ENCODE measurements at regions not wholly inside any gene's neighbourhood (a gene's known extent, or its start where the extent isn't known, plus 50 kb on each side); places are given as distances from the start of the nearest gene placed in this dataset.

GRCh38 chr13:65965501-65965900 lies 1264.6 kb downstream of the PCDH9 start:
- H3K27ac ChIP-seq: no peak overlapping the region
- H3K9me3 ChIP-seq: no peaks in the 10 kb centered on the region
- no peaks in the 10 kb centered on the region for H3K27me3 ChIP-seq
- WGBS: 76% methylated on average over 2 of the region's 2 CpGs
- no peaks in the 10 kb centered on the region for H3K36me3 ChIP-seq
- no peak overlapping the region for H3K4me3 ChIP-seq
- TF ChIP-seq POLR2A (IDR thresholded peaks at IDR 0.05) (no peak), POLR2AphosphoS5 (IDR thresholded peaks at IDR 0.05) (no peak), EP300 (IDR thresholded peaks at IDR 0.05) (no peak)
- TF ChIP-seq, protein P1, sequence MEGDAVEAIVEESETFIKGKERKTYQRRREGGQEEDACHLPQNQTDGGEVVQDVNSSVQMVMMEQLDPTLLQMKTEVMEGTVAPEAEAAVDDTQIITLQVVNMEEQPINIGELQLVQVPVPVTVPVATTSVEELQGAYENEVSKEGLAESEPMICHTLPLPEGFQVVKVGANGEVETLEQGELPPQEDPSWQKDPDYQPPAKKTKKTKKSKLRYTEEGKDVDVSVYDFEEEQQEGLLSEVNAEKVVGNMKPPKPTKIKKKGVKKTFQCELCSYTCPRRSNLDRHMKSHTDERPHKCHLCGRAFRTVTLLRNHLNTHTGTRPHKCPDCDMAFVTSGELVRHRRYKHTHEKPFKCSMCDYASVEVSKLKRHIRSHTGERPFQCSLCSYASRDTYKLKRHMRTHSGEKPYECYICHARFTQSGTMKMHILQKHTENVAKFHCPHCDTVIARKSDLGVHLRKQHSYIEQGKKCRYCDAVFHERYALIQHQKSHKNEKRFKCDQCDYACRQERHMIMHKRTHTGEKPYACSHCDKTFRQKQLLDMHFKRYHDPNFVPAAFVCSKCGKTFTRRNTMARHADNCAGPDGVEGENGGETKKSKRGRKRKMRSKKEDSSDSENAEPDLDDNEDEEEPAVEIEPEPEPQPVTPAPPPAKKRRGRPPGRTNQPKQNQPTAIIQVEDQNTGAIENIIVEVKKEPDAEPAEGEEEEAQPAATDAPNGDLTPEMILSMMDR (IDR thresholded peaks at IDR 0.05): no peak
- no peaks in the 10 kb centered on the region for H3K4me1 ChIP-seq
- DNase-seq (ENCODE audit: low spot score in 2 of 2): no peak

DNA sequence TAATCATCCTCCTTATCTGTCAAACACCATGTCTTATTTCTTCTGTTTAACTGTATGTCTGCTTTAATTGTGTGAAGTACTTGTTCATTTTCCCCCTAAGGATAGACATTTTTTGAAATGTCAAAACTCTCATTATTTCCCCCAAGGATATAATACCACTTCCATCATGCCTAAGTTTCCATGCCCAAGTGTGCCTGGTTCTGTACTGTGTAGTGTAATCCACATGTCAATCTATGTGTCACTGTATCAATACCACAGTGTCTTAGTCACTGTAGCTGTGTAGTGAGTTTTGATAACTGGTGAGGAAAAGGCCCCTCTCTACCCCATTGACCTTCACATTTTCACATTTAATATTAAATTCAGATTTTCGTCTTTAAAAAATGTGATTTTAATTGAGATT lies 1265.5 kb downstream of the PCDH9 start:
- 85% methylated on average over 1 of the region's 1 CpG for WGBS
- DNase-seq (ENCODE audit: low spot score in 2 of 2): no peak
- Histone ChIP-seq H3K27me3 (no peaks in the 10 kb centered on the region), H3K36me3 (no peaks in the 10 kb centered on the region), H3K4me1 (no peaks in the 10 kb centered on the region), H3K9me3 (no peaks in the 10 kb centered on the region), H3K27ac (no peak overlapping the region), H3K4me3 (no peak overlapping the region)
- TF ChIP-seq EP300 (IDR thresholded peaks at IDR 0.05) (no peak), POLR2AphosphoS5 (IDR thresholded peaks at IDR 0.05) (no peak), POLR2A (IDR thresholded peaks at IDR 0.05) (no peak)
- TF ChIP-seq, protein P1 (IDR thresholded peaks at IDR 0.05): no peak

GRCh38 chr13:65959305-65959704 lies 1270.8 kb downstream of the PCDH9 start:
- no peaks in the 10 kb centered on the region for H3K4me1 ChIP-seq
- no peaks in the 10 kb centered on the region for H3K9me3 ChIP-seq
- TF ChIP-seq, protein P1 (IDR thresholded peaks at IDR 0.05): no peak
- TF ChIP-seq EP300 (IDR thresholded peaks at IDR 0.05) (no peak), POLR2AphosphoS5 (IDR thresholded peaks at IDR 0.05) (no peak), POLR2A (IDR thresholded peaks at IDR 0.05) (no peak)
- no peak overlapping the region for H3K27ac ChIP-seq
- no peak overlapping the region for H3K4me3 ChIP-seq
- H3K27me3 ChIP-seq: no peaks in the 10 kb centered on the region
- 67% methylated on average over 2 of the region's 2 CpGs for WGBS
- no peaks in the 10 kb centered on the region for H3K36me3 ChIP-seq
- no peak for DNase-seq (ENCODE audit: low spot score in 2 of 2)

DNA sequence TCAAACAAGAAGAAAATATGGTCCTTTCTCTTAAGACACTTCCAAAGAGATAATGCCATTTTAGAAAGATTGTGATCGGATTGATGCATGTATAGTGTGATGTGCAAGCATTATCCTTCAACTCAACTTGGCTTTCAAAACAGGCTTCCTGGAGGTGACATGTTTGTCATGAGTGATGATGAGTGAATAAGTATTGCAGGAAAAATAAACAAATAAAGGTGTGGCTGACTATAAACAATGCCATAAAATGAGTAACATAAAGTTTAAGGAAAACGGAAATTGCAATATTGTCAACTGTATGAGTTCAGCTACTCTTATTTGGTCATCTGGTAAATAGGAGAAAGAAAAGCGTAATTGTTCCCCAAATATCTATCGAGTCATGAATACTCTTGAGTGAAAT lies 1283.7 kb downstream of the PCDH9 start:
- no peak overlapping the region for H3K27ac ChIP-seq
- TF ChIP-seq POLR2AphosphoS5 (IDR thresholded peaks at IDR 0.05) (no peak), POLR2A (IDR thresholded peaks at IDR 0.05) (no peak), EP300 (IDR thresholded peaks at IDR 0.05) (no peak)
- TF ChIP-seq, protein P1 (IDR thresholded peaks at IDR 0.05): no peak

GRCh38 chr13:65943708-65944107 lies 1286.4 kb downstream of the PCDH9 start:
- TF ChIP-seq EP300 (IDR thresholded peaks at IDR 0.05): no peak
- TF ChIP-seq POLR2A (IDR thresholded peaks at IDR 0.05): no peak
- TF ChIP-seq, protein P1 (IDR thresholded peaks at IDR 0.05): no peak
- TF ChIP-seq POLR2AphosphoS5 (IDR thresholded peaks at IDR 0.05): no peak
- no peak for DNase-seq (ENCODE audit: low spot score in 2 of 2)
- Histone ChIP-seq H3K27ac (no peak overlapping the region), H3K36me3 (no peaks in the 10 kb centered on the region), H3K9me3 (no peaks in the 10 kb centered on the region), H3K4me1 (no peaks in the 10 kb centered on the region), H3K27me3 (no peaks in the 10 kb centered on the region), H3K4me3 (no peak overlapping the region)
- WGBS: 53% methylated on average over 3 of the region's 3 CpGs

More for the DNA sequence above, 1283.7 kb downstream of the PCDH9 start:
- no peaks in the 10 kb centered on the region for H3K27me3 ChIP-seq
- no peak overlapping the region for H3K4me3 ChIP-seq
- no peaks in the 10 kb centered on the region for H3K36me3 ChIP-seq
- no peaks in the 10 kb centered on the region for H3K9me3 ChIP-seq
- no peaks in the 10 kb centered on the region for H3K4me1 ChIP-seq
- WGBS: 93% methylated on average over 4 of the region's 4 CpGs
- DNase-seq (ENCODE audit: low spot score in 2 of 2): no peak

Measured in suprapubic skin (tissue), 4 donors.